ENCODE measurements at regions not wholly inside any gene's neighbourhood (a gene's known extent, or its start where the extent isn't known, plus 50 kb on each side); places are given as distances from the start of the nearest gene placed in this dataset.

DNA sequence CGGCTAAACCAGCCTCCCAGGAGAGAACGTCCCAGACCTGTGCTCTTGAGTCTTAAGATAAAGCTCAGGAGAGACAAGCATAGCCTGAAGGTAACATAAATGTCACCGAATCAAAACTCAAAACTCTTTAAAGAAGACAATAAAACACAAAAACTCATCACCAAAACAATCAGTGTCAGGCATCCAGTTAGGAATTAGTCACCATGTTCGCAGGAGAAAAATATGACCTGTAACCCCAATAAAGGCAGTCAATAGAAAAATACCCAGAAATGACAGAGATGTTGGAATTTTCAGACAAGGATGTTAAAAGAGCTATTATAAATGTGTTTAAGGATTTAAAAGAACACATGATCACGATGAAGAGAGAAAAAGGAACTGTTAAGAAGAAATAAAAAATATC, 352.4 kb downstream of the BRD1 start:
- TF ChIP-seq, protein P1, sequence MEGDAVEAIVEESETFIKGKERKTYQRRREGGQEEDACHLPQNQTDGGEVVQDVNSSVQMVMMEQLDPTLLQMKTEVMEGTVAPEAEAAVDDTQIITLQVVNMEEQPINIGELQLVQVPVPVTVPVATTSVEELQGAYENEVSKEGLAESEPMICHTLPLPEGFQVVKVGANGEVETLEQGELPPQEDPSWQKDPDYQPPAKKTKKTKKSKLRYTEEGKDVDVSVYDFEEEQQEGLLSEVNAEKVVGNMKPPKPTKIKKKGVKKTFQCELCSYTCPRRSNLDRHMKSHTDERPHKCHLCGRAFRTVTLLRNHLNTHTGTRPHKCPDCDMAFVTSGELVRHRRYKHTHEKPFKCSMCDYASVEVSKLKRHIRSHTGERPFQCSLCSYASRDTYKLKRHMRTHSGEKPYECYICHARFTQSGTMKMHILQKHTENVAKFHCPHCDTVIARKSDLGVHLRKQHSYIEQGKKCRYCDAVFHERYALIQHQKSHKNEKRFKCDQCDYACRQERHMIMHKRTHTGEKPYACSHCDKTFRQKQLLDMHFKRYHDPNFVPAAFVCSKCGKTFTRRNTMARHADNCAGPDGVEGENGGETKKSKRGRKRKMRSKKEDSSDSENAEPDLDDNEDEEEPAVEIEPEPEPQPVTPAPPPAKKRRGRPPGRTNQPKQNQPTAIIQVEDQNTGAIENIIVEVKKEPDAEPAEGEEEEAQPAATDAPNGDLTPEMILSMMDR (IDR thresholded peaks at IDR 0.05; ENCODE audit: insufficient read depth, low read length, poor library complexity, severe bottlenecking): no peak
- no peak for TF ChIP-seq EZH2phosphoT487 (conservative IDR thresholded peaks at IDR 0.05; ENCODE audit: low read length)
